HepG2 (cell line): ENCODE measurements at regions not wholly inside any gene's neighbourhood (a gene's known extent, or its start where the extent isn't known, plus 50 kb on each side); places are given as distances from the start of the nearest gene placed in this dataset.

ENCODE experiments used
- ATAC-seq: fragments of 200-7000 bp; cut with Tn5 transposase; 3 replicates; pipeline ENCODE4 v1.9.1; 2020; ENCODE audit warnings: mild to moderate bottlenecking, moderate library complexity
- BruUV-seq: library from RNA; stranded (reverse); fragments of 400-500 nt; replicated peaks from 2 replicates; lab custom pipeline; 2021; lab: Mats Ljungman, UMichigan
- CTCF ChIA-PET: fragments of 300-600 bp; formaldehyde crosslinking; extraction: SDS; loops from one replicate; lab custom pipeline; 2021; ENCODE audit warnings: low total read pairs, inconsistent platforms, low intra/inter-chr PET ratio; lab: Yijun Ruan, JAX
- POLR2A ChIA-PET: fragments of 350-600 bp; sonication (Branson Sonifier 250); formaldehyde crosslinking; loops from one replicate; lab custom pipeline; 2020; ENCODE audit warnings: antibody characterized with exemption, inconsistent platforms; lab: Yijun Ruan, JAX
- DNase-seq: peaks from one replicate; pipeline ENCODE4 v3.0.0-alpha.2; 2015; ENCODE audit warnings: low spot score
- FAIRE-seq: peaks from 3 replicates; lab custom pipeline; 2011; peaks lifted over from hg19 to GRCh38; lab: Jason Lieb, UNC
- H2AFZ ChIP-seq: one replicate; pipeline ENCODE4 v1.6.1; 2011; ENCODE audit warnings: low read length, inconsistent platforms
- H3K27ac ChIP-seq: fragments of 300-600 bp; 3 replicates; pipeline ENCODE4 v1.8.0; 2011; ENCODE audit warnings: mixed run types, mild to moderate bottlenecking, mixed read lengths, low read length, inconsistent platforms; ENCODE audit not compliant: insufficient read depth; ENCODE audit errors: extremely low read length
- H3K27me3 ChIP-seq, 2 experiments: fragments of 200-600 bp in 1 of 2; 2 replicates in 1 of 2; 3 replicates in 1 of 2; pipeline versions ENCODE4 v1.6.0 to v1.8.0; 2011; ENCODE audit warnings: low read length in 2 of 2, mild to moderate bottlenecking in 2 of 2, moderate library complexity in 2 of 2, inconsistent platforms in 1 of 2; ENCODE audit not compliant: insufficient read depth in 2 of 2, control insufficient read depth in 1 of 2
- H3K36me3 ChIP-seq, 2 experiments: fragments of 200-600 bp in 1 of 2; replicated peaks in 1 of 2; 2 replicates in 1 of 2; 3 replicates in 1 of 2; pipeline versions ENCODE4 v1.5.1 to v1.8.0; 2011; ENCODE audit warnings: low read length in 2 of 2, inconsistent platforms in 1 of 2; ENCODE audit not compliant: insufficient read depth in 2 of 2, control insufficient read depth in 1 of 2
- H3K4me1 ChIP-seq: 2 replicates; pipeline ENCODE4 v1.5.1; 2012; ENCODE audit warnings: low read length, inconsistent platforms; ENCODE audit not compliant: insufficient read depth
- H3K4me2 ChIP-seq: 2 replicates; pipeline ENCODE4 v1.6.0; 2011; ENCODE audit warnings: low read depth, low read length, inconsistent platforms
- H3K4me3 ChIP-seq, 3 experiments: fragments of 200-600 bp in 1 of 3; sonication (generic), shearing (Covaris generic) in 1 of 3; replicated peaks in 1 of 3; 2 replicates each; pipeline ENCODE4 v1.5.1; 2011 to 2016; ENCODE audit warnings: low read length in 3 of 3, inconsistent platforms in 2 of 3, low read depth in 2 of 3, mild to moderate bottlenecking in 2 of 3, control low read depth in 1 of 3, mixed read lengths in 1 of 3; ENCODE audit not compliant: insufficient read depth in 1 of 3
- H3K79me2 ChIP-seq: one replicate; pipeline ENCODE4 v1.6.1; 2011; ENCODE audit warnings: low read length, inconsistent platforms; ENCODE audit not compliant: insufficient read depth
- H3K9ac ChIP-seq: 2 replicates; pipeline ENCODE4 v1.6.0; 2011; ENCODE audit warnings: mild to moderate bottlenecking, low read depth, low read length, inconsistent platforms; ENCODE audit not compliant: insufficient read depth
- H3K9me3 ChIP-seq: 2 replicates; pipeline ENCODE4 v1.5.1; 2012; ENCODE audit warnings: mild to moderate bottlenecking, low read length
- H4K20me1 ChIP-seq: 2 replicates; pipeline ENCODE4 v1.6.0; 2011; ENCODE audit warnings: inconsistent platforms, mild to moderate bottlenecking, low read length, moderate library complexity; ENCODE audit not compliant: insufficient read depth
- NFIC ChIP-seq: IDR thresholded peaks from 2 replicates; pipeline ENCODE4 v1.6.1; 2012; ENCODE audit warnings: mild to moderate bottlenecking, low read length, inconsistent platforms
- WGBS: methylation state at CpG from one replicate; pipeline ENCODE4 v1.1.6; 2017; ENCODE audit warnings: low lambda C conversion rate; 5-methylcytosine and 5-hydroxymethylcytosine counted together
- in situ Hi-C: cut with HindIII; loops from 2 replicates; pipeline ENCODE4 v1.10.0; 2017; ENCODE audit warnings: low pct_unique_long_range_greater_than_20kb; ENCODE audit not compliant: extremely low pct_ligation_motif_present
- intact Hi-C: fragments of 100-400 bp; cut with micrococcal nuclease; formaldehyde crosslinking; loops from one replicate; pipeline ENCODE4 v1.10.0; 2022; ENCODE audit not compliant: unreplicated experiment
- TF ChIP-seq, protein P1 (sequence below): sonication (generic); formaldehyde crosslinking; IDR thresholded peaks from 2 replicates; pipeline ENCODE4 v1.4.0; 2020; ENCODE audit warnings: low read depth, mild to moderate bottlenecking, missing genetic modification reagents

DNA sequence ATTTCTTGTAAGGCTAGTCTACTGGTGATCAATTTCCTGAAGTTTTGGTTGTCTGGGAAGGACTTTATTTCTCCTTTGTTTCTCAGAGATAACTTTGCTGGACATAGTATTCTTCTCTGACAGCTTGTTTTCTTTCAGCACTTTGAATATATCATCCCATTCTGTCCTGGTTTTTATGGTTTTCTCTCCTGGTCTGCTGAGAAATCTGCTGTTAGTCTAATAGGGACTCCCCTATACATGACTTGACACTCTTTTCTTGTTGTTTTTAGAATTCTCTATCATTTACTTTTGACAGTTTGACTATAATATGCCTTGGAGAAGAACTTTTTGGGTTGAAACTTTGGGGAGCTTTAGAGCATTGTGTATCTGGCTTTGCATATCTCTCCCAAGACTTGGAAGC is 112.5 kb downstream of the PRL start:
- ATAC-seq, result no peak

DNA sequence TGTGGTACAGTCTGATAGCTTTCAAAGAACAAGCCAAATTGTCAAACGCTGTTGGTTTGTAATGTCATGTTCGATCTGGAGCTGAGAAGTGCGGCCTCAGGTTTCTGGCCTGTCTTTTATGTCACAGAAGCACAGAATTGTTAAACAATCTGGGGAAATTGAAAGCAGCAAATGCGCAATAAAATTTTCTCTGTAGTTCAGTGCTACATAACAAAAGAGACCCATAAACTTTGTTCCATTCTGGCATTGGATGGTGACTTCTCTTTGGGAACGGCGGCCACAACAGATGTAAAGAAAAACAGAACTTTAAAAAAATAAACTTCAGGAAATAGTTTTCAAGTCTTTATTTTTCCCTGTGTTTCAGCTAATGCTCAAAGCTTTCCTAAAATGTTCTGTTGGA is 106.9 kb downstream of the PRL start:
- Histone ChIP-seq H3K27ac (no peak overlapping the region), H3K36me3 (no peaks in the 10 kb centered on the region), H2AFZ (no peak overlapping the region), H3K9ac (no peak overlapping the region), H3K79me2 (no peaks in the 10 kb centered on the region), H3K4me2 (no peak overlapping the region), H3K4me3 (no peak overlapping the region), H4K20me1 (no peaks in the 10 kb centered on the region), H3K9me3 (peaks cover 66% of the 10 kb centered on the region), H3K4me1 (no peaks in the 10 kb centered on the region), H3K27me3 (no peaks in the 10 kb centered on the region)
- FAIRE-seq (no peak), DNase-seq (no peak), ATAC-seq (no peak)
- BruUV-seq, result no TSS peak
- in situ Hi-C loops, result no loop called here
- intact Hi-C loops, result no loop called here
- whole genome bisulfite sequencing, result 40% methylated on average over 6 of the region's 6 CpGs
- ChIA-PET CTCF (no interaction called here), POLR2A (no interaction called here)
- TF ChIP-seq, protein P1, sequence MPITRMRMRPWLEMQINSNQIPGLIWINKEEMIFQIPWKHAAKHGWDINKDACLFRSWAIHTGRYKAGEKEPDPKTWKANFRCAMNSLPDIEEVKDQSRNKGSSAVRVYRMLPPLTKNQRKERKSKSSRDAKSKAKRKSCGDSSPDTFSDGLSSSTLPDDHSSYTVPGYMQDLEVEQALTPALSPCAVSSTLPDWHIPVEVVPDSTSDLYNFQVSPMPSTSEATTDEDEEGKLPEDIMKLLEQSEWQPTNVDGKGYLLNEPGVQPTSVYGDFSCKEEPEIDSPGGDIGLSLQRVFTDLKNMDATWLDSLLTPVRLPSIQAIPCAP (CRISPR knock-in tag), result no peak

More for the DNA sequence above, 112.5 kb downstream of the PRL start:
- no peak for TF ChIP-seq NFIC
- Histone ChIP-seq H3K9me3 (peaks cover 80% of the 10 kb centered on the region), H4K20me1 (no peaks in the 10 kb centered on the region), H3K79me2 (no peaks in the 10 kb centered on the region), H2AFZ (no peak overlapping the region), H3K9ac (no peak overlapping the region), H3K36me3 (no peaks in the 10 kb centered on the region), H3K27ac (no peak overlapping the region), H3K4me3 (no peak overlapping the region), H3K4me1 (no peaks in the 10 kb centered on the region), H3K4me2 (no peak overlapping the region), H3K27me3 (no peaks in the 10 kb centered on the region)
- POLR2A ChIA-PET, result no interaction called here
- FAIRE-seq (no peak), DNase-seq (no peak)
- no TSS peak for BruUV-seq
- CTCF ChIA-PET, result no interaction called here
- in situ Hi-C loops (no loop called here), intact Hi-C loops (no loop called here)
